ENCODE measurements at regions not wholly inside any gene's neighbourhood (a gene's known extent, or its start where the extent isn't known, plus 50 kb on each side); places are given as distances from the start of the nearest gene placed in this dataset.
"Not testable (repeated sequence)": the region's sequence is repeated elsewhere in the genome, so short reads cannot be mapped to it uniquely, and the experiment has no call there.

GRCh38 chr3:14268897-14269296 is 90.3 kb downstream of the LSM3 start:
- Histone ChIP-seq H3K4me3 (ENCODE audit: low read depth in 1 of 2, low read length in 1 of 2) (no peak overlapping the region), H3K27ac (no peak overlapping the region), H3K36me3 (no peaks in the 10 kb centered on the region), H3K9me3 (no peaks in the 10 kb centered on the region), H3K4me1 (ENCODE audit: control insufficient read depth in 1 of 2, insufficient read depth in 1 of 2, low read depth in 1 of 2, low read length in 1 of 2) (no peaks in the 10 kb centered on the region), H3K27me3 (no peaks in the 10 kb centered on the region)
- TF ChIP-seq CTCF (IDR thresholded peaks at IDR 0.05), result no peak

GRCh38 chr3:14272041-14272958 is 93.7 kb downstream of the LSM3 start:
- H3K27me3 ChIP-seq, result not testable (repeated sequence)

DNA sequence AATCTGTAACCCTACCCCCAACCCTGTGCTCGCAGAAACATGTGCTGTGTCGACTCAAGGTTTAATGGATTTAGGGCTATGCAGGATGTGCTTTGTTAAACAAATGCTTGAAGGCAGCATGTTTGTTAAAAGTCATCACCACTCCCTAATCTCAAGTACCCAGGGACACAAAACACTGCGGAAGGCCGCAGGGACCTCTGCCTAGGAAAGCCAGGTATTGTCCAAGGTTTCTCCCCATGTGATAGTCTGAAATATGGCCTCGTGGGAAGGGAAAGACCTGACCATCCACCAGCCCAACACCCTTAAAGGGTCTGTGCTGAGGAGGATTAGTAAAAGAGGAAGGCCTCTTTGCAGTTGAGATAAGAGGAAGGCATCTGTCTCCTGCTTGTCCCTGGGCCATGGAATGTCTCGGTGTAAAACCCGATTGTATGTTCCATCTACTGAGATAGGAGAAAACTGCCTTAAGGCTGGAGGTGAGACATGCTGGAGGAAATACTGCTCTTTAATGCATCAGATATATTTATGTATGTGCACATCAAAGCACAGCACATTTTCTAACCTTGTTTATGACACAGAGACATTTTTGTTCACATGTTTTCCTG is 94.4 kb downstream of the LSM3 start:
- H3K4me3 ChIP-seq (ENCODE audit: low read depth in 1 of 2, low read length in 1 of 2); H3K9me3 ChIP-seq; H3K36me3 ChIP-seq; H3K27me3 ChIP-seq; H3K27ac ChIP-seq; H3K4me1 ChIP-seq (ENCODE audit: control insufficient read depth in 1 of 2, insufficient read depth in 1 of 2, low read depth in 1 of 2, low read length in 1 of 2): not testable (repeated sequence)

More at GRCh38 chr3:14272041-14272958, 93.7 kb downstream of the LSM3 start:
- not testable (repeated sequence) for H3K27ac ChIP-seq; H3K4me1 ChIP-seq (ENCODE audit: control insufficient read depth in 1 of 2, insufficient read depth in 1 of 2, low read depth in 1 of 2, low read length in 1 of 2); H3K9me3 ChIP-seq; H3K4me3 ChIP-seq (ENCODE audit: low read depth in 1 of 2, low read length in 1 of 2); H3K36me3 ChIP-seq

GRCh38 chr3:14273901-14274611 is 95.4 kb downstream of the LSM3 start:
- no peaks in the 10 kb centered on the region for H3K4me1 ChIP-seq (ENCODE audit: control insufficient read depth in 1 of 2, insufficient read depth in 1 of 2, low read depth in 1 of 2, low read length in 1 of 2)
- no peaks in the 10 kb centered on the region for H3K36me3 ChIP-seq
- H3K4me3 ChIP-seq (ENCODE audit: low read depth in 1 of 2, low read length in 1 of 2), result no peak overlapping the region
- no peaks in the 10 kb centered on the region for H3K27me3 ChIP-seq
- no peaks in the 10 kb centered on the region for H3K9me3 ChIP-seq
- no peak for TF ChIP-seq CTCF (IDR thresholded peaks at IDR 0.05)
- H3K27ac ChIP-seq, result no peak overlapping the region

DNA sequence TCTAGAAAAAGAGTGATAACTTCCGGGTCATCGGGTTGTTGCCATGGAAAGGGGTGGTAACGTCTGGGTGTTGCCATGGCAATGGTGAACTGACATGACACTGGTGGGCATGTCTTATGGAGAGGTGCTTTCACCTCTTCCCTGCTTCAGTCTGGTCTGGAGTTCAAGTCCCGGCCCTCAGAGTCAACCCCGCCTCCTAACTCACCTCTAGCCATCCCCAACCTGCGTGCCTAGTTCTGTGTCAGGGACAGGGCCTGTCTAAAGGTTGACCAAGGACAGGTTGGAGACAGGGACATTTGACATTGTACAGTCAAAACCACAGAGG is 96.0 kb downstream of the LSM3 start:
- Histone ChIP-seq H3K27ac (no peak overlapping the region), H3K27me3 (no peaks in the 10 kb centered on the region), H3K9me3 (no peaks in the 10 kb centered on the region), H3K4me1 (ENCODE audit: control insufficient read depth in 1 of 2, insufficient read depth in 1 of 2, low read depth in 1 of 2, low read length in 1 of 2) (no peaks in the 10 kb centered on the region), H3K36me3 (no peaks in the 10 kb centered on the region), H3K4me3 (ENCODE audit: low read depth in 1 of 2, low read length in 1 of 2) (no peak overlapping the region)
- TF ChIP-seq CTCF (IDR thresholded peaks at IDR 0.05), result no peak

DNA sequence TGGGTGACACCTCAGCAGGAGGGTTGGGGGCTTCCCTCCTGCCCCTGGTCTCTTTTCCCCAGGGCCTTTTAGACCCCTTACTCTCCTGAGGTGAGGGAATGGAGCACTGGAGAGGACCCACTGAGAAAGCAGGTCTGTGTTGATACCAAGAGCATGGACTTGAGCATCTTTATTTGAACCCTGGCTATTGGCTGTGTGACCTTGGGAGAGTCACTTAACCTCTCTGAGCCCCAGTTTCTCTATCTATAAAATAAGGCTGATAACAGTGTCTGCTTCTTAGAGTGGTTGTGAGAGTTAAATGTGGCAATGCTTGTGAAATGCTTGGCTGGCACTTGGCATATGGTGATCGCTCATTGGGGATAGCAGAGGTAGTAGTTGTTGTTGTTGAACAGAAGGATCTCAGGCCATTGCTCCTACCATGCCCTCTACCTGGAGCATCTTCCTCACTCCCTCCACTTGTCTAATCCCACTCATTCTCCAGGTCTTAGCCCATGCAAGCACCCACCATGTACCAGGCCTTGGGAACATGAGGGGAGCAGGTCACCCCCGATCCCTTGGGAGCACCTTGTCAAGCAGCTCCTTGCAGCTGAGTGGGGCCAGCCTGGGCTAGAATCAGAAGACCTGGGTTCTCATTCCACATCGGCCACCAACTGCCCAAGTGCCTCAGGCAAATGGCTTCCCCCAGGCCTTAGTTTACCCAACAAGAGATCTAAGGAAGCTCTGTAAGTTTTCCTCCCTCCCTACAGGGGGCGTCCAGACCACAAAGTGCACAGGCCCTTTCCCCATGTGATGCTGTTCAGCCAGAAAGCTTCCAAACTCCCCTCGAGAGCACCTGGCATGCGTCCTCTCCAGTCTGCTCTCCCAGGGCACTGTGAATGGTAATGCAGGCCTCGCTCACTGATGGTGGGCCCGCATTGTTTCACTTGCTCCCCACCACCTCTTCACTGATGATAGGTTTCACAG is 96.7 kb downstream of the LSM3 start:
- H3K27ac ChIP-seq, result no peak overlapping the region
- no peak overlapping the region for H3K4me3 ChIP-seq (ENCODE audit: low read depth in 1 of 2, low read length in 1 of 2)
- no peaks in the 10 kb centered on the region for H3K36me3 ChIP-seq
- H3K4me1 ChIP-seq (ENCODE audit: control insufficient read depth in 1 of 2, insufficient read depth in 1 of 2, low read depth in 1 of 2, low read length in 1 of 2), result no peaks in the 10 kb centered on the region
- TF ChIP-seq CTCF (IDR thresholded peaks at IDR 0.05), result no peak
- H3K27me3 ChIP-seq, result no peaks in the 10 kb centered on the region
- H3K9me3 ChIP-seq, result no peaks in the 10 kb centered on the region
